ENCODE measurements at regions not wholly inside any gene's neighbourhood (a gene's known extent, or its start where the extent isn't known, plus 50 kb on each side); places are given as distances from the start of the nearest gene placed in this dataset.

DNA sequence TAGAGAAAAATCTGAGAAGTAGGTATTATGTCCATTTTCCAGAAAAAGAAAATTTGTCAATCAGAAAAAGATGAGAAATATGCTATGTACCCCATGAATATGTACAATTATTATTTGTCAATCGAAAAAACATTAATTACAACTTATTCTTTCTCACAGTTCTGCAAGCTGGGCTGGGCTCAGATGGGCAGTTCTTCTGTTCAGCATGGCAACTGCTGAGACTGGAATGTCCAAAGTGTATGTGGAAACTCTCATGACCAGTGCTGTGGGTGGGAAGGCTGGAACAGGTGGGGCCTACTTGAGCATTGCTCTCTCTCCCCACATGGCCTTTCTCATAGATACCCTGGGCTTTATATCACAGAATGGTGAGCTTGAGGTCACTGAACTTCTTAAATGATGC is 450.3 kb upstream of the TBX3 start:
- no peak overlapping the region for H3K27ac ChIP-seq (ENCODE audit: low read depth, low read length, poor library complexity, severe bottlenecking)
- H3K4me3 ChIP-seq (ENCODE audit: low read depth, low read length, poor library complexity, severe bottlenecking) = no peak overlapping the region
- no peaks in the 10 kb centered on the region for H3K27me3 ChIP-seq (ENCODE audit: insufficient read depth, low read length)
- TF ChIP-seq EZH2 (IDR thresholded peaks at IDR 0.05; ENCODE audit: borderline replicate concordance, low read length) = no peak
- TF ChIP-seq CTCF (IDR thresholded peaks at IDR 0.05; ENCODE audit: low read length) = no peak
- no peak overlapping the region for H2AFZ ChIP-seq (ENCODE audit: low read length)
- no peaks in the 10 kb centered on the region for H3K9me2 ChIP-seq (ENCODE audit: low read depth, low read length)
- no peaks in the 10 kb centered on the region for H3K4me1 ChIP-seq (ENCODE audit: insufficient read depth, low read length, severe bottlenecking)
- no peaks in the 10 kb centered on the region for H3K79me2 ChIP-seq (ENCODE audit: insufficient read depth, low read length)
- H3F3A ChIP-seq (ENCODE audit: insufficient read depth, low read length) = no peaks in the 10 kb centered on the region
- H3K9ac ChIP-seq (ENCODE audit: low read length) = no peak overlapping the region
- H3K36me3 ChIP-seq (ENCODE audit: insufficient read depth, low read length) = no peaks in the 10 kb centered on the region
- no peaks in the 10 kb centered on the region for H4K20me1 ChIP-seq (ENCODE audit: insufficient read depth, low read length)
- H3K4me2 ChIP-seq (ENCODE audit: low read length) = no peak overlapping the region
- H3K9me3 ChIP-seq (ENCODE audit: low read length) = no peaks in the 10 kb centered on the region

DNA sequence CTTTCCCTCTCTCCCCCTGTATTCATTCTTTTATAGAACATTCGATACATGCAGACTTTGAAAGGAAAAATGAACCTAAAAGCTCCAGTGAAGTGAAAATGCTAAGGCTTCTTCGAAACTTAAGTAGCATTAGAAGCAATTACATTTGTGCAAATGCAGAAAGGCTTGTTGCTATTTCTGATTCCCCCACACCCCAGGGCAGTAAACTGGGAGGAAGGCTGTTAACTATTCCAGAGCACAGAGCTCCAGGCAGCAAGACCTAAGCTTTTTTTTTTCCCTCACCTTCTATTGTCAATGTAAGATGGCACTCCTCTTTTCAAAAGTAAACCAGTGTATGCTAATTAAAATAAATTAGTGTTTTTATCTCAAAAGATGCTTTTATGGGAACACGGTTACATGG is 448.9 kb upstream of the TBX3 start:
- Histone ChIP-seq H3K27me3 (ENCODE audit: insufficient read depth, low read length) (no peaks in the 10 kb centered on the region), H3K9me3 (ENCODE audit: low read length) (no peaks in the 10 kb centered on the region), H3K9me2 (ENCODE audit: low read depth, low read length) (no peaks in the 10 kb centered on the region), H3K4me3 (ENCODE audit: low read depth, low read length, poor library complexity, severe bottlenecking) (no peak overlapping the region), H3K4me1 (ENCODE audit: insufficient read depth, low read length, severe bottlenecking) (no peaks in the 10 kb centered on the region), H3K36me3 (ENCODE audit: insufficient read depth, low read length) (no peaks in the 10 kb centered on the region), H3K9ac (ENCODE audit: low read length) (no peak overlapping the region), H3F3A (ENCODE audit: insufficient read depth, low read length) (no peaks in the 10 kb centered on the region), H3K4me2 (ENCODE audit: low read length) (no peak overlapping the region), H3K79me2 (ENCODE audit: insufficient read depth, low read length) (no peaks in the 10 kb centered on the region), H3K27ac (ENCODE audit: low read depth, low read length, poor library complexity, severe bottlenecking) (no peak overlapping the region), H4K20me1 (ENCODE audit: insufficient read depth, low read length) (no peaks in the 10 kb centered on the region), H2AFZ (ENCODE audit: low read length) (no peak overlapping the region)
- no peak for TF ChIP-seq CTCF (IDR thresholded peaks at IDR 0.05; ENCODE audit: low read length)

GRCh38 chr12:115132145-115132544 is 448.2 kb upstream of the TBX3 start:
- H3K4me2 ChIP-seq (ENCODE audit: low read length) = no peak overlapping the region
- H3K36me3 ChIP-seq (ENCODE audit: insufficient read depth, low read length) = no peaks in the 10 kb centered on the region
- H2AFZ ChIP-seq (ENCODE audit: low read length) = no peak overlapping the region
- no peaks in the 10 kb centered on the region for H3K27me3 ChIP-seq (ENCODE audit: insufficient read depth, low read length)
- H3K4me1 ChIP-seq (ENCODE audit: insufficient read depth, low read length, severe bottlenecking) = no peaks in the 10 kb centered on the region
- no peaks in the 10 kb centered on the region for H3F3A ChIP-seq (ENCODE audit: insufficient read depth, low read length)
- no peaks in the 10 kb centered on the region for H3K9me2 ChIP-seq (ENCODE audit: low read depth, low read length)
- H3K4me3 ChIP-seq (ENCODE audit: low read depth, low read length, poor library complexity, severe bottlenecking) = no peak overlapping the region
- no peak overlapping the region for H3K9ac ChIP-seq (ENCODE audit: low read length)
- no peak overlapping the region for H3K27ac ChIP-seq (ENCODE audit: low read depth, low read length, poor library complexity, severe bottlenecking)
- H3K79me2 ChIP-seq (ENCODE audit: insufficient read depth, low read length) = no peaks in the 10 kb centered on the region
- no peaks in the 10 kb centered on the region for H3K9me3 ChIP-seq (ENCODE audit: low read length)
- no peak for TF ChIP-seq EZH2 (IDR thresholded peaks at IDR 0.05; ENCODE audit: borderline replicate concordance, low read length)
- no peak for TF ChIP-seq CTCF (IDR thresholded peaks at IDR 0.05; ENCODE audit: low read length)
- H4K20me1 ChIP-seq (ENCODE audit: insufficient read depth, low read length) = no peaks in the 10 kb centered on the region

Measured in OCI-LY1 (cell line).